Astrocyte (in vitro differentiated cells and primary cell): ENCODE measurements at regions not wholly inside any gene's neighbourhood (a gene's known extent, or its start where the extent isn't known, plus 50 kb on each side); places are given as distances from the start of the nearest gene placed in this dataset.

Source experiments
- EZH2 ChIP-seq: IDR thresholded peaks from 2 replicates; pipeline ENCODE4 v1.6.1; 2012; ENCODE audit warnings: mild to moderate bottlenecking, low read length, inconsistent platforms; ENCODE audit not compliant: insufficient read depth
- TF ChIP-seq, protein P1 (sequence below): IDR thresholded peaks from 2 replicates; pipeline ENCODE4 v1.5.1; 2011; ENCODE audit warnings: low read depth, mild to moderate bottlenecking, inconsistent platforms, low read length, moderate library complexity; ENCODE audit not compliant: insufficient read depth

DNA sequence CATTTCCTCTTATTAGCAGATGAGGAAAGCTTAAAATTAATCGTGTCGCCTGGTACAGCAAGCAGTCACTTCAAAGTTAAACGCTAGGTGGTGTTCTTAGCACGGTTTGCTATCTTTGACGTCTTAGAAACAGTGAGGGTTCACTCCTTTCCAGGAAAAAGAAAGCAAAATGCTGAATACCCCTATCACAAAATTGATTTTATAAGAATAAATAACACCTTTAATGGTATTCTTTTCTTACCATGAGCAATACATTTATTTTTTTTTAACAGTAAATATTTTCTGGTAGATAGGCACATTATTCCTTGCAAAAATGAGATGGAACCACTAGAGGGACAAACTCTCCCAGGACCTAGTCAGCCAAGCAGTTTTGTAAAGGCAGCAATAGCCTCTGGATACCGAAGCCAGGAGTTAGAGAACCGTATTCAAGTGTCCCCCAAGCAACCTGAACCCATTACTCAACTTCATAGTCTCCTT is 153.9 kb downstream of the KDR start:
- TF ChIP-seq, protein P1, sequence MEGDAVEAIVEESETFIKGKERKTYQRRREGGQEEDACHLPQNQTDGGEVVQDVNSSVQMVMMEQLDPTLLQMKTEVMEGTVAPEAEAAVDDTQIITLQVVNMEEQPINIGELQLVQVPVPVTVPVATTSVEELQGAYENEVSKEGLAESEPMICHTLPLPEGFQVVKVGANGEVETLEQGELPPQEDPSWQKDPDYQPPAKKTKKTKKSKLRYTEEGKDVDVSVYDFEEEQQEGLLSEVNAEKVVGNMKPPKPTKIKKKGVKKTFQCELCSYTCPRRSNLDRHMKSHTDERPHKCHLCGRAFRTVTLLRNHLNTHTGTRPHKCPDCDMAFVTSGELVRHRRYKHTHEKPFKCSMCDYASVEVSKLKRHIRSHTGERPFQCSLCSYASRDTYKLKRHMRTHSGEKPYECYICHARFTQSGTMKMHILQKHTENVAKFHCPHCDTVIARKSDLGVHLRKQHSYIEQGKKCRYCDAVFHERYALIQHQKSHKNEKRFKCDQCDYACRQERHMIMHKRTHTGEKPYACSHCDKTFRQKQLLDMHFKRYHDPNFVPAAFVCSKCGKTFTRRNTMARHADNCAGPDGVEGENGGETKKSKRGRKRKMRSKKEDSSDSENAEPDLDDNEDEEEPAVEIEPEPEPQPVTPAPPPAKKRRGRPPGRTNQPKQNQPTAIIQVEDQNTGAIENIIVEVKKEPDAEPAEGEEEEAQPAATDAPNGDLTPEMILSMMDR, result peak; percentile 89
- TF ChIP-seq EZH2, result no peak
